ENCODE measurements at regions not wholly inside any gene's neighbourhood (a gene's known extent, or its start where the extent isn't known, plus 50 kb on each side); places are given as distances from the start of the nearest gene placed in this dataset.
"Not testable (repeated sequence)": the region's sequence is repeated elsewhere in the genome, so short reads cannot be mapped to it uniquely, and the experiment has no call there.

GRCh38 chr10:78456649-78457400, 423.2 kb downstream of the RPS24 start:
- DNase-seq (ENCODE audit: low spot score): no peak

- peak; percentile 64 for DNase-seq (ENCODE audit: low spot score)
Observed at GRCh38 chr10:78457804-78458482, 424.3 kb downstream of the RPS24 start.

DNA sequence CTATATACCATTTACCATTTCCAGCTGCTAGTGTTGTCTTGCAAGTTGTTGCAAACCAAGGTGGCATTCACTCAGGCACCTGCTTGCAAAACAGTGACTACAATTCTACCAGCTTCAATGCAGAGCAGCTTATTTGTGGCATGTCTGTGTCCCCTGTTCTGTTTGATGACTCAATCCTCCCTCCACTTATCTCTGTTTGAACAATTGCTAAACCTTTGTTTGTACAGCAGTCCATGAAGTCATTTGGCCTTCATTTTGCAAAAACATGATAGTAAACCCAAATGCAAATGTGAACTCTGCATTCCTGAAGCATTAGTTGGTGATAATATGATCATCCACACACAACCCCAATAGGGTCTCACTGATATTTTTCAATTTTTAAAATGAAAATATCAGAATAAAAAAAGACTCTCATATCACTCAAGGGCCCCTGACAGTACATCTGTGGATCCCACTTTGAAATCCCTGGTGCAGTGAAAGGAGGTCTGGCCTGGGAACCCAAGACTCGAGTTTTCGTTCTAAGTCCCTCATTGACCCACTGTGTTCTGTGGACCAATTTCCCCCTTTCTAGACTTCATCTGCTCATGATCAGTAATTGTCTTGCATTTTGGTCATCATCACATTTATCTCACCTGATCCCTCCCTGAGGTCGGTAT, 425.4 kb downstream of the RPS24 start:
- peak; percentile 61 for DNase-seq (ENCODE audit: low spot score)

- DNase-seq (ENCODE audit: low spot score): no peak
Observed at GRCh38 chr10:78459639-78460037, 426.0 kb downstream of the RPS24 start.

- no peak for DNase-seq (ENCODE audit: low spot score)
Observed at GRCh38 chr10:78460204-78460603, 426.5 kb downstream of the RPS24 start.

DNA sequence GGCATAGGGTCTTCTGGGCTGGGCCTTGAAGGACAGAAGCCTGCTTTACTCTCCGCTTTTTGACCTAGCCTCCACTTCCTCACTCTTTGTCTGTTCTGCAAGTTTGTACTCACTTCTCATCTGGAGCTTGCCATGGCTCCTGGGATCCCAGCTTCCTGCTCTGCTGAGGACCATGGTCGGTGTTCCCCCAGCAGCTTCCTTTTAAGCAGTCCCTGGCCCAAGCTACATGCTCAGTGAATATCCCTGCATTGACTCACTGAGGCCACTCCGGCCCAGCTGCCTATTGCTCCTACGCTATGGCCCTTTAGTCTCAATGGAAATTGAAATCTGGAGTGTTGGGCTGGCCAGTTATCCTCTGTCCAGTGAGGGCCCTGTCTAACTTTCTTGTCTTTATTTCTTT, 427.7 kb downstream of the RPS24 start:
- no peak for DNase-seq (ENCODE audit: low spot score)

GRCh38 chr10:78462176-78462575, 428.5 kb downstream of the RPS24 start:
- no peak for DNase-seq (ENCODE audit: low spot score)

DNA sequence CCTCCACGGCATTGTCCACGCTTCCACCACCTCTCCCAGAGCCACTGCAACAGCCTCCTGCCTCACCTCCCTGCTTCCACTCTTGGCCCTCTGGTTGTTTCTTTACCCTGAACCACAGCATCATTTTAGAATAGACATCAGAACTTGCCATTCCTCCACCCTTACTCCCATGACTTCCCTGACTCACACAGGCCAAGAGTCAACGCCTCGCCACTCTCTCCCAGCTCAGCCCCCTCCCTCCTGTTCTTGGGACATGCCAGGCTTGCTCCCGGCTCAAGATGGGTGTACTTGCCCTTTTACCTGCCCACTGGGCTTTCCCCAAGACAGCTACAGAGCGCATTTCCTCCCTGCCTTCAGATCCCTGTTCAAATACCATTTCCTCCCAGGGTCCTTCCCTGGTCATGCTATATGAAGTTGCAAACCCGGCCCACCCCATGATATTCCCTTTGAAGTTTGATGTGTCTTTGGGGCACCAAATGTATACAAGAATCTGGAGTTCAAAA, 429.1 kb downstream of the RPS24 start:
- DNase-seq (ENCODE audit: low spot score): no peak

DNA sequence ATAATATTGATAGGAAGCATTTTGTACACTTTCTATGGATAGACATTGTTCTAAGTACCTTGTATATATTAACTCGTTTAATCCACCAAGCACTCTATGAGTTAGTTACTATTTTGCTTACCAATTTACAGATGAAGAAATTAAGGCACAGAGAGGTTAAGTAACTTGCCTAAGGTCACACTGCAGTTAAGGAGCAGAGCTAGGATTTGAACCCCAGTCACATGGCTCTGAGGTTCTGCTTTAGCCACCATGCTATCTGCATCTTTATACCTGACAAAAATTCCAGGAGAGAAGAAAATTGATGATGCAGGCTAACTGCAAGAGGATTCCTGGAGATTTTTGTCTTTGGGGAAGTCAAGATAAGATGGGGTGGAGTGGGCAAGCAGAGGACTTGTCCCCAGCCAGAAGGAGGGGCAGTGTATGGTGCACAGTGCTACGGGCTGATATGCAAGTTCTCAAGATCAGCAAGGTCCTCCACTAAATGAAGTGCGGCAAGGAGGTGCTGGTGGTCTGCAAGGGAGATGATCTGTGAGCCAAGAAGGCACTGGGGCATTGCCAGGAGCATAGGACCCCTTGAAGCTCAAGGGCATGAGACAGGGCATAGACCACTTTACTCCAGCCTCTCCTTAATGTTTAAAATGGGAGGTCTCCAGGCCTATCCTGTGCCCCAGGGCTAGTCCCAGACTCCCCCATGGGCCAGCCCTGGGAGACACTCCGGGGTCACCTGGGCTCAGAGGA, 430.6 kb downstream of the RPS24 start:
- no peak for DNase-seq (ENCODE audit: low spot score)

DNA sequence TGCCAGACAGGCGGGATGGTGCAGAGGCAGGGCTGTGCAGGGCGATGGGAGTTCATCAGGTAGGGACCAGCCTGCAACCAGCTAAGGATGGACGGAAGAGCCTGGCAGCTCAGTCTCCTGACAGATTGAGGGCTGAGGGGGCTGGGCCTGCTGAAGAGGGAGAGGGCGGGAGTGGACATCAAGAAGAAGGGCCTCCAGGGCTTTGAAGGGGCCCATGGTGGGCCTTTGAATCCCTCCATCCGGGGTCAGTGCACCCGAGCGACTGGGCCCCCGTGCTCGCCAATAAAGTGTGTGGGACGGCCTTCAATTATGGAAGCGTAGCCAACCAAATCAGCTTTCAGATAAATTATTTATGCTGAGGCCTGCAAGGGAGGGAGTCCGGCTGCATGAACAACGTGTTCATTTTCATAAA, 431.2 kb downstream of the RPS24 start:
- DNase-seq (ENCODE audit: low spot score): no peak

GRCh38 chr10:78465431-78465830, 431.8 kb downstream of the RPS24 start:
- DNase-seq (ENCODE audit: low spot score): no peak

- no peak for DNase-seq (ENCODE audit: low spot score)
Observed at GRCh38 chr10:78467496-78468106, 433.9 kb downstream of the RPS24 start.

- not testable (repeated sequence) for DNase-seq (ENCODE audit: low spot score)
Observed at GRCh38 chr10:78468731-78469130, 435.1 kb downstream of the RPS24 start.

GRCh38 chr10:78470267-78471103, 436.8 kb downstream of the RPS24 start:
- peak; percentile 53 for DNase-seq (ENCODE audit: low spot score)

DNA sequence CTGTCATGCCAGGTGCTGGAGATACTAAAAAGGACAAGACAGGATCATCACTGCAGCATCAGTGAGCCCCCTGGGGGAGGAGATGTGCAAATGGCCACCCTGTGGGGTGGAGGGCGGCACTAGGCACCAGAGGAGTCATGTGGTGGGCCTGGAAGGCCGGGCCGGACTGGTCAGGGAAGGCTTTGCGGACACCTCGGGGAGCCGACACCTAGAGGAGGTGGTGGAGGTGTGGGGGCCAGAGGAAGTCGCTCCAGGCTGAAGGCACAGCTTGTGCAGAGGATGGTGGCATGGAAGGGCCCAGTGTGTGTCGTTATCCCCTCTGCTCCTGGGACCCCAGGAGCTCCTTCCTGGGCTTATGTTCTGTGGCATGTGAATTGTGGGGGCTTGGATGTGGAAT, 437.7 kb downstream of the RPS24 start:
- DNase-seq (ENCODE audit: low spot score): no peak

GRCh38 chr10:78471723-78472550, 438.3 kb downstream of the RPS24 start:
- no peak for DNase-seq (ENCODE audit: low spot score)

DNA sequence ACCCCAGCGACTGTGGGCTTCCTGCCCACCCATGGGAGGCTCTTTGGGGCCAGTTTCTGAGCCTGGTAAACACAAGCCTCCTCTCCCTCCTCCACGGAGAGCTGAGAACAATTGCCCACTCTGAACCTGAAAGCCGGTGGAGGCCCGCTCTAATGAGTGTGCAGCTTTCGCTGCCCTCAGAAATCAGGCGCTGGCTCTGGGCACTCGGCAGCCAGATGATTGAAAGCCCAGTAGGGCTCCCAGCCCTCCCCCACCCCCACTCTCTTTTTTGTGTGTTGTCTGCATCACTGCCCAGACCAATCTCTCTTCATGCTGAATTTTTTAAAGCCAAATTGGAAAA, 438.9 kb downstream of the RPS24 start:
- DNase-seq (ENCODE audit: low spot score): no peak

DNA sequence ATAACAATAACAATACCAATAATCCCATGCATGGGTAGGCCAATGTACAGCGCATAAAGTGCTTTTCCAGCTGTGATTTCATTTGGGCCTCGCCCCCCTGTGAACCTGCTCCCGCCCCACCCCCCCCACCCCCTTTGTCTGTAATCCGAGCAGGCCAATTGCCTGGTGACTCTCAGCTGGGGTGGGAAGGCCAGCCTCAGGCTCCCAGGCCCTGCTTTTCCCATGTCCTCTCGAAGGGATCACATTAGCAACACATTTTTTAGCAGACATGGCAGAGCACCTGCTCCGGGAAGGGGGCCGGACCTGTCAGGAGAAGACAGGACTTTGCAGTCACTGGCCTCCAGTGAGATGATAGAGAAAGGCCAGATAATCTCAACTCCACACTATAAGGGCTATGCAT, 439.3 kb downstream of the RPS24 start:
- no peak for DNase-seq (ENCODE audit: low spot score)

GRCh38 chr10:78474743-78475142, 441.1 kb downstream of the RPS24 start:
- DNase-seq (ENCODE audit: low spot score): no peak

- DNase-seq (ENCODE audit: low spot score): no peak
Observed at GRCh38 chr10:78475437-78475836, 441.8 kb downstream of the RPS24 start.

All from H4 (cell line).